ENCODE measurements at regions not wholly inside any gene's neighbourhood (a gene's known extent, or its start where the extent isn't known, plus 50 kb on each side); places are given as distances from the start of the nearest gene placed in this dataset.

DNA sequence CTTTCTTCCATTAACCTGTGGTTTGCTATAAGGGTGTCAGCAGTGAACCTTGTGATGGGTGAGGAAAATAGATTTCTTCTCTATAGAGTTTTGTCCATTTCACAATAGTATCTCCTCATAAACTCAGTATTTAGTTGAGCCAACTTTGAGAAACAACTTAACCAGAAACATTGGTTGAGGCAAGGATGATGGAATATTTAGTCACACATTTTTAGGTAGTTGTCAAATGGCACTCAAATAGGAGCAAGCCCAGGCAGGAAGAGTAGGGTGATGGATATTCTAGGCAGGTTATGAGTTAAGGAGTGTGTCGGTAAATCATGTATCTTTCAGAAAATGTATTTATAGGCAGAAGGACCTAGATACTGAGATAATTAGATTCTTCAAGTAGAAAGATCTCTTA, 1267.6 kb downstream of the SLC16A7 start (continued):
- TF ChIP-seq, protein P1, sequence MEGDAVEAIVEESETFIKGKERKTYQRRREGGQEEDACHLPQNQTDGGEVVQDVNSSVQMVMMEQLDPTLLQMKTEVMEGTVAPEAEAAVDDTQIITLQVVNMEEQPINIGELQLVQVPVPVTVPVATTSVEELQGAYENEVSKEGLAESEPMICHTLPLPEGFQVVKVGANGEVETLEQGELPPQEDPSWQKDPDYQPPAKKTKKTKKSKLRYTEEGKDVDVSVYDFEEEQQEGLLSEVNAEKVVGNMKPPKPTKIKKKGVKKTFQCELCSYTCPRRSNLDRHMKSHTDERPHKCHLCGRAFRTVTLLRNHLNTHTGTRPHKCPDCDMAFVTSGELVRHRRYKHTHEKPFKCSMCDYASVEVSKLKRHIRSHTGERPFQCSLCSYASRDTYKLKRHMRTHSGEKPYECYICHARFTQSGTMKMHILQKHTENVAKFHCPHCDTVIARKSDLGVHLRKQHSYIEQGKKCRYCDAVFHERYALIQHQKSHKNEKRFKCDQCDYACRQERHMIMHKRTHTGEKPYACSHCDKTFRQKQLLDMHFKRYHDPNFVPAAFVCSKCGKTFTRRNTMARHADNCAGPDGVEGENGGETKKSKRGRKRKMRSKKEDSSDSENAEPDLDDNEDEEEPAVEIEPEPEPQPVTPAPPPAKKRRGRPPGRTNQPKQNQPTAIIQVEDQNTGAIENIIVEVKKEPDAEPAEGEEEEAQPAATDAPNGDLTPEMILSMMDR (IDR thresholded peaks at IDR 0.05) = no peak
- TF ChIP-seq ZBTB21 (CRISPR knock-in tag; IDR thresholded peaks at IDR 0.05; ENCODE audit: borderline replicate concordance) = no peak
- no peak for TF ChIP-seq ZNF232 (CRISPR knock-in tag; IDR thresholded peaks at IDR 0.05)
- TF ChIP-seq ZNF219 (CRISPR knock-in tag; IDR thresholded peaks at IDR 0.05; ENCODE audit: borderline replicate concordance) = no peak
- TF ChIP-seq FOXJ3 (CRISPR knock-in tag; IDR thresholded peaks at IDR 0.05; ENCODE audit: borderline replicate concordance) = no peak
- no peak for TF ChIP-seq TEAD4 (CRISPR knock-in tag; IDR thresholded peaks at IDR 0.05)
- TF ChIP-seq, protein P2, sequence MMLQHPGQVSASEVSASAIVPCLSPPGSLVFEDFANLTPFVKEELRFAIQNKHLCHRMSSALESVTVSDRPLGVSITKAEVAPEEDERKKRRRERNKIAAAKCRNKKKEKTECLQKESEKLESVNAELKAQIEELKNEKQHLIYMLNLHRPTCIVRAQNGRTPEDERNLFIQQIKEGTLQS (CRISPR knock-in tag; conservative IDR thresholded peaks at IDR 0.05) = no peak
- no peak for TF ChIP-seq SP1 (CRISPR knock-in tag; conservative IDR thresholded peaks at IDR 0.05)
- TF ChIP-seq CREM (CRISPR knock-in tag; IDR thresholded peaks at IDR 0.05) = no peak
- TF ChIP-seq ZNF423 (CRISPR knock-in tag; IDR thresholded peaks at IDR 0.05) = no peak
- TF ChIP-seq, protein P3, sequence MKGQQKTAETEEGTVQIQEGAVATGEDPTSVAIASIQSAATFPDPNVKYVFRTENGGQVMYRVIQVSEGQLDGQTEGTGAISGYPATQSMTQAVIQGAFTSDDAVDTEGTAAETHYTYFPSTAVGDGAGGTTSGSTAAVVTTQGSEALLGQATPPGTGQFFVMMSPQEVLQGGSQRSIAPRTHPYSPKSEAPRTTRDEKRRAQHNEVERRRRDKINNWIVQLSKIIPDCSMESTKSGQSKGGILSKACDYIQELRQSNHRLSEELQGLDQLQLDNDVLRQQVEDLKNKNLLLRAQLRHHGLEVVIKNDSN (CRISPR knock-in tag; IDR thresholded peaks at IDR 0.05) = no peak

DNA sequence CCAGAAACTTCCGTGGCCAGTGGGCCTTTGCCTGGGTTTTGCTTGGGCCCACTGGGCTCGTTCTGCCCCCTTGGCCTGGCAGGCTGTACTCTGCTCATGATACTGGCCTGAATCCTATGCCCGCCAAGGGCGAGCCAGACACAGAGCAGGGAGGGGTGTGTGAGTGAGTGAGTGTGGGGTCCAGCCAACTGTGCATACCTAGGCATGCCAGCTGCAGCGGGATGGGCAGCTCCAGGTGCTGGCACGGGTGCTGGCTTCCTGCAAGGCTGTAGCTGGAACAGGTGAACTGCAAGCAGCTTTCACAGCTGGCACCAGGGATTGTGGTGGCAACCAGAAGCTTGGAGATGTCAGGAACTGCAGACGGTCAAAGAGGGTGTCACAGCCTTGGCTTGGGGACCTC, 1276.4 kb downstream of the SLC16A7 start:
- no peaks in the 10 kb centered on the region for H3K4me1 Mint-ChIP-seq
- ChIA-PET POLR2A (no interaction called here), CTCF (no interaction called here)
- H3K27ac Mint-ChIP-seq = no peak overlapping the region
- no peak overlapping the region for H3K4me3 Mint-ChIP-seq
- H3K36me3 Mint-ChIP-seq = no peaks in the 10 kb centered on the region
- H3K27me3 Mint-ChIP-seq (ENCODE audit: low read depth) = no peaks in the 10 kb centered on the region
- no peak for TF ChIP-seq EMX1 (CRISPR knock-in tag; IDR thresholded peaks at IDR 0.05)
- no peak for TF ChIP-seq NR1H2 (CRISPR knock-in tag; IDR thresholded peaks at IDR 0.05)
- TF ChIP-seq, protein P4, sequence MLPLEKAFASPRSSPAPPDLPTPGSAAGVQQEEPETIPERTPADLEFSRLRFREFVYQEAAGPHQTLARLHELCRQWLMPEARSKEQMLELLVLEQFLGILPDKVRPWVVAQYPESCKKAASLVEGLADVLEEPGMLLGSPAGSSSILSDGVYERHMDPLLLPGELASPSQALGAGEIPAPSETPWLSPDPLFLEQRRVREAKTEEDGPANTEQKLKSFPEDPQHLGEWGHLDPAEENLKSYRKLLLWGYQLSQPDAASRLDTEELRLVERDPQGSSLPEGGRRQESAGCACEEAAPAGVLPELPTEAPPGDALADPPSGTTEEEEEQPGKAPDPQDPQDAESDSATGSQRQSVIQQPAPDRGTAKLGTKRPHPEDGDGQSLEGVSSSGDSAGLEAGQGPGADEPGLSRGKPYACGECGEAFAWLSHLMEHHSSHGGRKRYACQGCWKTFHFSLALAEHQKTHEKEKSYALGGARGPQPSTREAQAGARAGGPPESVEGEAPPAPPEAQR (CRISPR knock-in tag; IDR thresholded peaks at IDR 0.05) = no peak
- TF ChIP-seq SMAD4 (CRISPR knock-in tag; IDR thresholded peaks at IDR 0.05) = no peak
- TF ChIP-seq ZNF671 (CRISPR knock-in tag; IDR thresholded peaks at IDR 0.05) = no peak
- no peak for TF ChIP-seq FOXJ3 (CRISPR knock-in tag; IDR thresholded peaks at IDR 0.05; ENCODE audit: borderline replicate concordance)
- TF ChIP-seq, protein P5, sequence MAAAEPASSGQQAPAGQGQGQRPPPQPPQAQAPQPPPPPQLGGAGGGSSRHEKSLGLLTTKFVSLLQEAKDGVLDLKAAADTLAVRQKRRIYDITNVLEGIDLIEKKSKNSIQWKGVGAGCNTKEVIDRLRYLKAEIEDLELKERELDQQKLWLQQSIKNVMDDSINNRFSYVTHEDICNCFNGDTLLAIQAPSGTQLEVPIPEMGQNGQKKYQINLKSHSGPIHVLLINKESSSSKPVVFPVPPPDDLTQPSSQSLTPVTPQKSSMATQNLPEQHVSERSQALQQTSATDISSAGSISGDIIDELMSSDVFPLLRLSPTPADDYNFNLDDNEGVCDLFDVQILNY (CRISPR knock-in tag; IDR thresholded peaks at IDR 0.05) = no peak
- no peak for TF ChIP-seq GRHL2 (CRISPR knock-in tag; IDR thresholded peaks at IDR 0.05; ENCODE audit: insufficient replicate concordance, severe bottlenecking)
- DNase-seq (ENCODE audit: low spot score) = no peak
- ATAC-seq = no peak
- H3K9me3 Mint-ChIP-seq = peaks cover 3% of the 10 kb centered on the region; the same call in 1 of the 2 replicates

DNA sequence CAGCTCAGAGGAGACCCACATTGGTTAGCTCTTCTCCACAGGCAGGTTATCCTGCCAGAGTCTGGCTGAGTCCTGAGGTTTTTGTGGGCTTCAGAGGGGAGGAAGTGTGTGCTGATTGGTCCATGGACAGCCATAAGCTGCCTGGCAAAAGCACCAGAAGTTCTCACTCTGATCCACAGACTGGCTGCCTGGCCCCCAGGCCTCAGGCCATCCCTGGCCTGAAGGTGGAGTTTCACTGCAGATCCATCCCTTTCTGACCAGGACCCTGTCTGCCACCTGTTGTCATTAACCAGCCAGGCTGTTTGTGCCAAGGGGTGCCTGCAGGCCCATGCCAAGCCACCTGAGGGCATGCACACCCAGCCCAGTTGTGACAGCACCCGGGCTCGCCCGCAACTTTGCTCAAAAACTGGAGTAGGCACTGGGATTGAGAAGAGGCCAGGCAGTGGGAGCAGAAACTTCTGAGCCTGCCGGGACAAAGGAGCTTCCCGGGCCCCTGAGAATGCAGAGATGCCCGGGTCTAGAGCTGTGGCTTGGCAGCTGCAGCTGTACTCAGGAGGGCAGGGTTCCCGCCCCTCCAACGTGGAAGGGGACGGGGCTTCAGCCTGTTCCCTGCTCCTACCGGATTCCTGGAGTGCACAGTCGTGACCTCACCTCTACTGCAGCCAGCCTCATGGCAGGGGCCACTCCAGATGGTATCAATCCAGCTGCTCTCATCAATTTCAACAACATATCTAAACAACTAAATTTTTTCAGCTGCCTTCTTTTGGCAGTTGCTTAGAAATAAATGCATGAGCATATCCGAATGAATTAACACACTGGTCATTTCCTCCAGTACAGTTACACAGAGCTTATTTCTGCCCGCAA, 1277.3 kb downstream of the SLC16A7 start:
- Mint-ChIP-seq H3K27ac (no peak overlapping the region), H3K9me3 (peaks cover 3% of the 10 kb centered on the region; the same call in 1 of the 2 replicates), H3K4me1 (no peaks in the 10 kb centered on the region), H3K4me3 (no peak overlapping the region), H3K36me3 (no peaks in the 10 kb centered on the region), H3K27me3 (ENCODE audit: low read depth) (no peaks in the 10 kb centered on the region)
- ChIA-PET CTCF (no interaction called here), POLR2A (no interaction called here)
- DNase-seq (ENCODE audit: low spot score) (no peak), ATAC-seq (peak; percentile 65)
- TF ChIP-seq, protein P6, sequence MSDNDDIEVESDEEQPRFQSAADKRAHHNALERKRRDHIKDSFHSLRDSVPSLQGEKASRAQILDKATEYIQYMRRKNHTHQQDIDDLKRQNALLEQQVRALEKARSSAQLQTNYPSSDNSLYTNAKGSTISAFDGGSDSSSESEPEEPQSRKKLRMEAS (CRISPR knock-in tag; IDR thresholded peaks at IDR 0.05) = no peak
- TF ChIP-seq ELF4 (CRISPR knock-in tag; IDR thresholded peaks at IDR 0.05; ENCODE audit: low read depth) (no peak), IRF2 (CRISPR knock-in tag; IDR thresholded peaks at IDR 0.05; ENCODE audit: borderline replicate concordance, low read depth) (no peak), RORB (CRISPR knock-in tag; IDR thresholded peaks at IDR 0.05) (no peak), SMAD3 (CRISPR knock-in tag; IDR thresholded peaks at IDR 0.05; ENCODE audit: borderline replicate concordance) (no peak), GRHL2 (CRISPR knock-in tag; IDR thresholded peaks at IDR 0.05; ENCODE audit: insufficient replicate concordance, severe bottlenecking) (no peak), ZNF671 (CRISPR knock-in tag; IDR thresholded peaks at IDR 0.05) (no peak), TEAD1 (CRISPR knock-in tag; IDR thresholded peaks at IDR 0.05) (no peak), ZNF317 (CRISPR knock-in tag; IDR thresholded peaks at IDR 0.05; ENCODE audit: borderline replicate concordance, low read depth) (no peak), SOX15 (CRISPR knock-in tag; IDR thresholded peaks at IDR 0.05) (no peak), KAT7 (CRISPR knock-in tag; IDR thresholded peaks at IDR 0.05; ENCODE audit: borderline replicate concordance) (no peak), JUN (CRISPR knock-in tag; IDR thresholded peaks at IDR 0.05) (no peak)
- TF ChIP-seq, protein P3 (CRISPR knock-in tag; IDR thresholded peaks at IDR 0.05) = no peak
- TF ChIP-seq, protein P2 (CRISPR knock-in tag; conservative IDR thresholded peaks at IDR 0.05) = no peak
